ENCODE measurements at regions not wholly inside any gene's neighbourhood (a gene's known extent, or its start where the extent isn't known, plus 50 kb on each side); places are given as distances from the start of the nearest gene placed in this dataset.
"Not testable (repeated sequence)": the region's sequence is repeated elsewhere in the genome, so short reads cannot be mapped to it uniquely, and the experiment has no call there.

DNA sequence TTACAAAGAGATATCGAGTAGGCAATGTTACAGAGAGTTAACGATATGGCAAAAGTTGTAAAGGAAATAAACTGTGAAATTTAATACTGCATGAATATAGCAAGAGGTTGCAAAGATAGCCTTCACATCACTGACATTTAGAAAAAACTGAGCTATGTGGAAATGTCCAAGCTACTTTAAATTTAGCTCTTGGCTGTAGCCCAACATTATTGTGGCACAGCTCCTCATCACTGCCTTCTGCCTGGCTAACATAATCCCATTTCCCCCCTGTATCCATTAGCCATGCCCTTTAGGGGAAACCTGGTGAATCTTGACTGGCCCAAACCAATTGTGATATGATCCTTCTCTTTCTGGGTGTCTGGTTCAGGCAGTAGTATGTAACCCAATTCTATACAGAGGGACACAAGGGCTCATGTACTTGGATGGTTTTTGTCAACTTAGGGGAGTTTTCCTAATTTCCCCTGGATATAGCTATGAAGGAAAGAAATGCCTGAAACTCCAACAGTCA, 115.4 kb downstream of the PFDN4 start:
- no peak for DNase-seq (ENCODE audit: low read depth in 4 of 4, low spot score in 2 of 4)

DNA sequence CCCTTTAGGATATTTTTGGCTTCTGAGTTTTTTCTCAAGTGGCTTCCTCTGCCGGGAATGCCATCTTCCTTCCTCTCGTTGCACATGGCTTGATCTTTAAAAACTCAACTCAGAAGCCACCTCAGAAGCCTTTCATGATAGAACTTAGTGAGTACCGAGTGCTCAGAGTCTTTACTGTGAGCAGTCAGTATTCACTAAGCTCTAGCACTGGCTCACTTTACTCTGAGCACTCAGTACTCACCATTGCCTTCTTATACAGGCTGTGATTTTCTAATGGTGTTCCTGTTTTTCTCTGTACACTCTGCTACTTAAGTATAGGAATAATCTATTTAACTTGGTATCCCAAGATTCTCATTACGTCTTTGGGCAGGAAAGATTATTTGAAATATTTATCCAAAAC, 116.2 kb downstream of the PFDN4 start:
- no peak for DNase-seq (ENCODE audit: low read depth in 4 of 4, low spot score in 2 of 4)

DNA sequence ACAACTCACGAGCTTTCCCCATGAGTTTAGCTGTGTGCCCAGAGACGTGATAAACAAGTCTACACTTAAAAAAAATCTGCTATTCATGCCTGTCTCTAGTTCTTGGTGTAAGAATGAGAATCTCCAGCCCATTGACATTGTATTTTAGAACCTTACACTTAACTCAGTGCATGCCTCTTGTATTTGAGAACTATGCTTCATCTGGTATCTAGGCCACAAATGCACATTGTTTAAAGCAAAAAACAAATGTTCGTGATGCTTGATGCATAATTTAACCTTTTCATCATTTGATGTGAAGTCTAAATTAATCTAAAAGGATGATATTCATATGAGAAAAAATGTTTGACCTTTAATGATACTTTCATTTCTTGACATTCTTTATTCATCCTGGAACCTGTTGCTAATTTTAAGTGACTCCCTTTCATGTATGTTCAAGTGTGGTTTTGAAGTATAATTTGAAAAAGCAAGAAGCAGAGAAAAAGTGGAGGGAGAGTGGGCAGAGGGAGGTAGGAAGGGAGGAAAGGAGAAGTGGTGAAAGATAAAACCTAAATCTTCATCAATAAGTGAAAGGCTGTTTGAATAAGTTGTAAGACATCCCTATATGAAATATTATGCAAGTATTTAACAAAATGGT, 116.9 kb downstream of the PFDN4 start:
- DNase-seq (ENCODE audit: low read depth in 4 of 4, low spot score in 2 of 4), result no peak

DNA sequence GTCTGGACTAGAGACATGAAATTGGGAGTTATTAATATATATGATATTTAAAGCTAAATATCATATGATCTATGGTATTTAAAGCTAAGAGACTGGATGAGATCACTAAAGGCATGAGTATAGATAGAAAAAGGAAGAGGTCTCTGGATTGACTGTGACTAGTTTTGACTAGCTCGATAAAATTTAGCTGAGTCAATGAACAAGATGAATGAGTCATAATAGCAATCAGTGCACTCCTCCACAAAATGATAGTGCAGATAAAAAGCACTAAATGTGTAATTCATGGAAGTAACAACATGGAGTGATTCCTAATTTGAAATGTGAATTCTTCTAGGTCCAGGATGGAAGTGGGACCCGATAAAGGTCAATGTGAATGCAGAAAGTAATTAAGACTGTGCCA, 127.4 kb downstream of the PFDN4 start:
- DNase-seq (ENCODE audit: low read depth in 4 of 4, low spot score in 2 of 4), result no peak

DNA sequence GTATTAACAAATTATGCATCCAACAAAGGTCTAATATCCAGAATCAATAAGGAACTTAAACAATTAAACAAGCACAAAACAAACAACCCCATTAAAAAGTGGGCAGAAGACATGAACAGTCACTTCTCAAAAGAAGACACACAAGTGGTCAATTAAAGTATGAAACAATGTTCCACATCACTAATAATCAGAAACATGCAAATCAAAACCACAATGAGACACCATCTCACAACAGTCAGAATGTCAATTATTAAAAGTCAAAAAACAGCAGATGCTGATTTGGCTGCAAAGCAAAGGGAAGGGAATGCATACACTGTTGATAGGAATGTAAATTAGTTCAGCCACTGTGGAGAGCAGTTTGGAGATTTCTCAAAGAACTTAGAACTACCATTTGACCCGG, 129.3 kb downstream of the PFDN4 start:
- DNase-seq (ENCODE audit: low read depth in 4 of 4, low spot score in 2 of 4), result no peak

DNA sequence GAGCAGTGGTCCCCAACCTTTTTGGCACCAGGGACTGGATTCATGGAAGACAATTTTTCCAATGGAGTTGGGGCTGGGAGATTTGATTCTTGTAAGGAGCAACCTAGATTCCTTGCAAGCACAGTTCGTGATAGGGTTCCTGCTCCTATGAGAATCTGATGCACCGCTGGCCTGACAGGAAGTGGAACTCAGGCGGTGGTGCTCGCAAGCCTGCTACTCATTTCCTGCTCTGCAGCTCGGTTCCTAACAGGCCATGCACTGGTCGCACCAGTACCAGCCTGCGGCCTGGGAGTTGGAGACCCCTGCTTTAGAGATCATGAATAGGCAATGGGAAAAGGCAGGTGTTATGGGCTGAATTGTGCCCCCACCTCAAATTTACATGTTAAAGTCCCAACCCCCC, 131.2 kb downstream of the PFDN4 start:
- DNase-seq (ENCODE audit: low read depth in 4 of 4, low spot score in 2 of 4), result no peak

DNA sequence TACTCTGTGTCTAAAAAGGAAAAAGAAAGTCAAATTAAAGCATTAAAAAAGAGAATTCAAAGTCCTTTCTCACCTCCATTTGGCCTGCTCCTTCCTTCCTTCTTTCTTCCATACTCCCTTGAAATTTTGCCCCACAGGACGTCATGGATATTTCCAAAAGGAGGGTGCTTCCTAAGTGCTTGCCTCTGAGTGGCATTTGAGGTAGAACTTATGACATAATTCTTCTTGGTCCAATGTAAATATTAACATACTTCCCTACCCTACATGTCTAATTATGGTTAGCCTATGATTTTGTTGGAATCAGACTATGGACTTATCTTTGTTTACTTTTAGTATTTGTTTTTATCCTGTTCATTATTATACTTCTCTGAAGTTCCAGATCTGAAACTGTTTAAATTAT, 132.3 kb downstream of the PFDN4 start:
- no peak for DNase-seq (ENCODE audit: low read depth in 4 of 4, low spot score in 2 of 4)

DNA sequence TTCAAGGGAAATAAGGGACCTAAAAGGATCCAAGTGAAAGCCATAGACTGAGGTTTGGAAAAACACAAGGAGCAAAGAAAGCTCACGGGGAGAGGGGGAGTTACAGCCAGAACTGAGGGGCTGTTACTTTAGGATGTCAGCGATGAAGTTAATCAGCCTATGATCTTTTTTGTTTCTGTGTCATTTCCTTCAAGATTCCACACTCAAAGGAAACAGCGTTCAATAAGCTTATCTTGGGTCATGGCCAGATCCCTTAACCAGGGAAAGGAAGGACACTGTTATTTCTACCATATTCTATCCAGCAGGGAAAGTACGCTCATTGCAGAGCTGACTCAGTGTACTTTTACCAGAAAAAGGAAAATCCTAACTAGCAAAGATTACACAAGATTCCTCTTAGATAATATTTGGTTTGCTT, 132.8 kb downstream of the PFDN4 start:
- no peak for DNase-seq (ENCODE audit: low read depth in 4 of 4, low spot score in 2 of 4)

DNA sequence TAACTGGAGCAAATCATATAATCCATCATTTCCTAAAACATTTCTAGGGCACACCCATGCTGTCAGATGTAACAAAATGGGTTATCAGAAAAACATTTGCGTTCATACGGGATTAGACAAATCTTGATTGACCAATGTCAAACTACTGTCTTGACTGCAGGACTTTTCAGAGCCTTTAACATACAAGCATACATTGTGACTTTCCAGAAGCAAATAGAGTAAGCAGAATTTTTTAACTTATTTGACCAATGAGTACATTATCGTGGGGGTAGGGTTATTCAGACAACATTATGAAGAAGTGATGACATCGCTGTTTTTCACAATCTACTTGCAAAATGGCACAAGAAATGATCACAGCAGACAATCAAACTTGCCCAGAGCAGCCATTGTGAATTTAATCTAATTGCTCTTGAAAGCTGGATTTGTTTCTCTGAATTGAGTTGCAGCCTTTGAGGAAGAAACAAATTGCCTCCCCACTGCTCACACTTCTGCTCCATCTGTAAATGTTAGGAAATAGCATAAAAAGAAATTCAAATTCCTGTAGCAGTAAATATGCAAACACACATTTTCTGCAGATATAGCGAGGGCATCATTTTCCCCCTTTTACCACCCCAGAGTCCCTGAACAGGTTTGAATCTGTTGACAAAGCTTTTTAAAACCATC, 133.0 kb upstream of the DOK5 start:
- DNase-seq (ENCODE audit: low read depth in 4 of 4, low spot score in 2 of 4), result no peak

DNA sequence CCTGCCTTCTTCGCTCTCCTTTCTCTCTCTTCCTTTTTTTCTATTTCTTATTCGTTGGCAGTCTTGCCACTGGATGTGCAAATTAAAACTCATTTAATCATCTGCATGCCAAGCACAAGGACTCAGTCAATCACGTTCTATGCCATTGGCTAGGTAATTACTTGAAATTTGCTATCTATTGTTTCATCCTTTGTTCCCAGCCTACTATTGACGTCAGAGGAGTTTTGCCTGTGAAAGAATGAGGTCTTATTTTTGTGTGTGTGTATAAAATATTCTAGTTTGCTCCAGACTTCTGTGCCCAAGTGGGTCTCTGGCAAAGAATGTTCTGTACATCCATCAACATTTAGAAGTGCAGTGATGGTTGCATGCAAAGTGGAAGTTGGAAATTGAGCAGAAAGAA, 132.3 kb upstream of the DOK5 start:
- no peak for DNase-seq (ENCODE audit: low read depth in 4 of 4, low spot score in 2 of 4)

DNA sequence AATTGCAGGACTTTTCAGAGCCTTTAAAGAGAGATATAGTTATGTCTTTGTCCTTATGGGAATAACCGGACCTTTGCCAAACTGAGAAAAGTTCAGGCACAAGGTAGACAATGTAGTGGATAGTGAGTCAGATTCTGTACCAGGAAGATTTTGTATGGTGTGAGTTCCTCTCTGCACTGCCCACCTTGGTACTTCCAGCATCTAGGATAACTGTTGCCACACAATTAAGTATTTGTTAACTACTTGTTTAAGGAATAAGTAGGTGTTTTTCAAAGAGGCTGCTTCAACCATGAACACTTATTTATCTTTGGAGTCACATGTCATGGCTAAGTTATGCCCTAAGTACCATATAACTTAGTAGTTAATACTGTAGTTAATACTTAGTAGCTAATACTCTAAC, 131.8 kb upstream of the DOK5 start:
- DNase-seq (ENCODE audit: low read depth in 4 of 4, low spot score in 2 of 4), result no peak

DNA sequence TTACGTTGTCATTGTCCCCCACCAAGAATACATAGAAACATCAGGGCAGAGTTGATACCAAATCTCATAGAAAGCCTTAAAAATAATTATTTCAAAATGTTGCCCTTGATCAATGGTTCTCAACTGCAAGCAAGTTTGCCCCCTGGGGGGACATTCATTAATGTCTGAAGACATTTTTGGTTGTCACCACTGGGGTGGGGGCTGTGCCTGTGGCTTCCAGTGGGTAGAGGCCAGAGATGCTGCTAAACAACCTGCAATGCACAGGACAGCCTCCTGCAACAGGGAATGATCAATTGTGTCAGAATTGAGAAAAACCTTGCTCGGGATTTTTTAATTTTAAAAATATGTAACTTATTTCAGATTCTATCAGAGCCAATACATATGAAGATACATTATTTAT, 130.6 kb upstream of the DOK5 start:
- DNase-seq (ENCODE audit: low read depth in 4 of 4, low spot score in 2 of 4), result no peak

DNA sequence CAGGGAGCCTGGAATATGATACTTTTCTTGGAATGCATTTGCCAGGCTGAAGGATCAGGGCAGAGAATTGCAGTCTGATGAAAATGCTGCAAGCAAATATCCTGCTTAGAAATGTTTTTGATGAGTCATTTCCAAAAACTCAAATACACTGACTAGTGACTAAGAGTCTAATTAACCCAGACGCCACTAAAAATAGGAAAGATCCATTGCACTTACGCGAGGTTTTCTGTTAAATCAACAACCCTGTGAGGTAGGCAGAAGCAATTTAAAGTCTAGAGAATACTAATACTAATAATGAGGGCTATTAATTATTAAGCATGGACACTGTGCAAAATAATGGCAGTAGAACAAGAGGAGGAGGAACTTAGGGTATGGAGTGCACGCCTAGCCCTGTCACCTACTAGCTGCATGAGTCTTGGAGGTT, 130.1 kb upstream of the DOK5 start:
- no peak for DNase-seq (ENCODE audit: low read depth in 4 of 4, low spot score in 2 of 4)

DNA sequence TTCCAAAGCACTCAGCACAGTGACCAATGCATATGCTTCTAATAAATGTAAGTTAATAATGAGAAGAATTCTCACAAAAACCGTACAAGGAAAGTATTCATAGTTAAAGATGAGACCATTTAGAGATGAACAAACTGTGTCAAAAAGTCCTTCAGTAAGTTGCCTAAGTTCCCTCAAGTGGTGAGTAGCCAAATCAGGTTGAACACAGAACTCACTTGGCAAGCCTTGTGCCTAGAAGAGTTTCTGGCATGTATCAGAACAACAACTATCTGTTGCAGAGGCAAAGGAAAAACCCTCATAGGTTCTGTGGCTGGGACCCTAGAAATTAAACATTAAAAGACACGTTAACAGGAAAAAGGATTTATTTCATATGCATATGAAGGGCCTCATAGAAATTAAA, 129.6 kb upstream of the DOK5 start:
- no peak for DNase-seq (ENCODE audit: low read depth in 4 of 4, low spot score in 2 of 4)

DNA sequence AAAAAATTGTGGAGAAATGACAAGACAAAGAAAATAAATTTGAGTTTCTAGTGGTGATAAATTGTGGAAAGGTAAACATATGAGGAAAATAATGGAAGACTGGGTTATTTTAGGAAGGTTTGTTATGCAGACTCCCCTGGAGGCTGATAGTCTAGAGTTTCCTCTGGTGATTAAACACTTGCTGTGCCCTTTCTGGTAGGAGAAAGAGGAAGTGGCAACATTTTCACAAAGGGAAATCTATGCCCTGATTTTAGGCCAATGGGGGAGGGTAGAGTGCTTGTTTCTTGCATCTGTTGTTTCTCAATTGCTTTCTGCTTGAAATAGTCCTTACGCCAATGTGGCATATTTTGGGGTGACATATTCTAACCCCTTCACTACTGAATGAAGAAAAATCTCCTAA, 129.1 kb upstream of the DOK5 start:
- DNase-seq (ENCODE audit: low read depth in 4 of 4, low spot score in 2 of 4), result no peak

DNA sequence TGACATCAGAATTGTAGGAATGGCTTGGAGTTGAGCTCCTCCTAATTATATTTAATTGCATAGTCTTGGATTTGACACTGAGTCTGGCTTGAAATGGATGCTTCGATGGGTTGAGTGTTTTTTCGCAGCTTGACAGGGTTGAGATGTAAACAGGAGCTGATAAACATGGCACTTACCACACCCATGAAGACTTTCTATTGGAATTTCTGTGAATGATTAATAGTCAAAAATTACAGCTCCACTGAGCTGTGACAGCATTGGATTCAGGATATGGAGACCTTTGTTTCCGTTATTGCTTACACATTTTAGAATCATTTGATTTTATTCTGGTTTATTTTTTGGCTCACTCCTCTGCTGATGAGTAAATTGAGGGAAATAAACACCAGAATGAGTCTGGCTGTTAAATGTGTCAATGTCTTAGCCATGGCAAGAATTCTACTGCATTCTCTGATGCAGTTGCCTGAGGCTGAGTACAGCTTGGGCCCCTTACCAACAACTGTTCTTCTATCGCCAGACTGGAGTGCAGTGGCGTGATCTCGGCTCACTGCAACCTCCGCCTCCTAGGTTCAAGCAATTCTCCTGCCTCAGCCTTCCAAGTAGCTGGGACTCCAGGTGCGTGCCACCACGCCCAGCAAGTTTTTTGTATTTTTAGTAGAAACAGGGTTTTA, 128.1 kb upstream of the DOK5 start:
- no peak for DNase-seq (ENCODE audit: low read depth in 4 of 4, low spot score in 2 of 4)

DNA sequence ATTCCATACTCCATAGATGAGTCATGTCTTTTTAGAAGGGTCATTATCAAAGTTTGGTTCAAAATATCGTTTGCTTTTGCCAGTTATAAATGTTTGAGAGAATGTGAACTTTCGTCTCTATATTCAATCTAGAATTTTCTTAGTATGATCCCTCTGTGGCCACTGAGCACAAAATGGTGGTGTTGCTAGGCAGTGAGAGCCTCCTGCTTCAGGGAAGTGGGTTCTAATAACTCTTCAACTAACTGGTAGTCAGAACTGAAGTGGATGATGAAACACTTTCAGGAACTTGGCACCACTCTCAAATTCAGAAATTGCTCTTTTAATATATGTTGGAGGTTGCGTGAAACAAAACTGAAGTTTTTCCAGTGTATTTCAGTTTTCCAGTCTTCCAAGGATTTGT, 125.0 kb upstream of the DOK5 start:
- no peak for DNase-seq (ENCODE audit: low read depth in 4 of 4, low spot score in 2 of 4)

DNA sequence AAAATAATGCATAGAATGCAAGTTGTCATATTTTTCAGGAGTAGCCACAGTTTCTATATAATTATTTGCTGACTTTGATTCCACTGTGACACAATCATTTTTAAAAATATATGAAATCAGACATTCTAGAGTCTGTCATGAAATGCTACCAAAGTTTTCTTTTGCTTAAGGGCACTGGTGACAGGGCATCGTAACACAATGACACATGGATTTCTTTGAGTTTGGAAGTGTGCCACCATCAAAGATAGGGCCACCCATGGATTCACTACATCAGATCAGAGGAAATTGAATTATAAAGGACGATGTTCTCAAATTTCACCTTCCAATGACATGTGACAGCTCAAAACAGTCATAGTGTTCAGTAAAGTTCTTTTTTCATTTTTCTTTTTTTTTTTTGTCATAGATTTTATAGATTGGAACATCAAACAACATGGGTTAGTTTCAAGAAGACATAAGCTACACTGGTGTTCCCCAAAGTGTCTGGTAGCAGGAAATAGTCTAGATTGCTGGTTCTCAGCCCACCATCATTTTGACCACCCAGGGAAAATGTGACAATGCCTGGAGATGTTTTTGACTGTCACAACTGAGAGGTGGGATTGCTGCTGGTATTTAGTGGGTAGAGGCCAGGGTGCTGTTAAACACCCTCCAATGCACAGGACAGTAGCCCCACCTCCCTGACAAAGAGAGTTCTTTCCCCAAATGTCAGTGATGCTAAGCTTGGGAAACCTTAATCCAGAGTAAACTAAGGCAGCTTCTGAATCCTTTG, 123.8 kb upstream of the DOK5 start:
- DNase-seq (ENCODE audit: low read depth in 4 of 4, low spot score in 2 of 4), result no peak

DNA sequence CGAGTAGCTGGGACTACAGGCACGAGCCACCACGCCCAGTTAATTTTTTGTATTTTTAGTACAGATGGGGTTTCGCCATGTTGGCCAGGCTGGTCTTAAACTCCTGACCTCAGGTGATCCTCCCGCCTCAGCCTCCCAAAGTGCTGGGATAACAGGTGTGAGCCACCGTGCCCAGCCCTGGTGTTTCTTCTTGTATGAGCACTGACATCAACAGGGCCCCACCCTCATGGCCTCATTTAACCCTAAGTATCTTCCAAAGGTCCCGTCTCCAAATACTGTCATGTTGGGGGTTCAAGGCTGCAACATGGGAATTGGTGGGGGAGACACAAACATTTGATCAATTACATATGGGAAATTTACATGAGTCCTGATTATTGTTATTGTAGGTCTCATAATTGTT, 122.9 kb upstream of the DOK5 start:
- not testable (repeated sequence) for DNase-seq (ENCODE audit: low read depth in 4 of 4, low spot score in 2 of 4)

DNA sequence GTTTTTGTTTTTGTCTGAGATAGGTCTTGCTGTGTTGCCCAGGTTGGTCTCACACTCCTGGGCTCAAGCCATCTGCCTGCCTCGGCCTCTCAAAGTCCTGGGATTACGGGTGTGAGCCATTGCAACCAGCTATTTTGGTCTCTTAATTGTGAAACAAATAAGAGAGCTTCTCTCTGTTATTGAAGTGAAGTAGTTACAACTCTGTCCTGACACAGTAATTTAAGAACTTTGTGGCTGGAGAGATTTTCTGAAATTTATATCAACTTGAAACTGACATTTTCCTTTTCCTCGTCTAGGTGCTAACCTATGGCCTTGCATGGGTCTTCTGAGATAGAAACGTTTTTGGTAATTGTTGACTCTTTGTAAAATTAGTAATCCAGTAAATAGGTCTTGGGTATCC, 122.1 kb upstream of the DOK5 start:
- no peak for DNase-seq (ENCODE audit: low read depth in 4 of 4, low spot score in 2 of 4)

DNA sequence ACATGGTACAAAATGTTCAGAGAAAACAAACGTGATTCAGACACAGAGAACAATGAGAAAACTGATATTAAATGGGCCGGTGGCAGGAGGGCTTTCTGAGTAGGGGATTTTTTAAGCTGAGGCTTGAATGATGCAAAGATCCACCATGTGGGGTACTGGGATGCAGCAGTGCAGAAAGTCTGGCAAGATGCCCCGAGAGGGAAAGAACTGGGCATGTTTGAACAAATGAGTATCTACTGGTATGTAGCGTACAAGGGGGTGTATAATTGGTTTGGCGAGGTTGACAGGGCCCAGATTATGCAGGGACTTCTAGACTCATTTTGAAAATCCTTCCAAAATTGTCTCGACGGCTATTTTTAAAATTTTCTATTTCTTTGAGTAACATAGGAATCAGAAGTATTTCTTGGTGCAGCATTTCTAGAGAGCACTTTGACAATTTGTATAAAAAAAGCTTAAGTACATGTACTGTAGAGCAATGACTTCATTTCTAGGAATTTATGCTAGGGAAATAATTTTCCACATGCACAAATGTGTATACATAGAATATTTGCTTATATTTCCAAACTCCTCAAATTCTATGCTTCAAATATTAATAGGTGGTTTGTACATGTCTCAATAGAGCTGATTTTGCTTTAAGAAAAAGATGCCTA, 119.6 kb upstream of the DOK5 start:
- DNase-seq (ENCODE audit: low read depth in 4 of 4, low spot score in 2 of 4), result no peak
